HG03354 (cell line): ENCODE measurements at regions not wholly inside any gene's neighbourhood (a gene's known extent, or its start where the extent isn't known, plus 50 kb on each side); places are given as distances from the start of the nearest gene placed in this dataset.
A peak's percentile ranks its signal among the peaks of the same experiment; 100 is the strongest.
"Not testable (repeated sequence)": the region's sequence is repeated elsewhere in the genome, so short reads cannot be mapped to it uniquely, and the experiment has no call there.

ENCODE experiments used
- ATAC-seq: cut with Tn5 transposase; IDR thresholded peaks from one replicate; pipeline ENCODE4 v1.9.1; 2021; ENCODE audit warnings: mild to moderate bottlenecking; ENCODE audit not compliant: unreplicated experiment, poor library complexity, severe bottlenecking

- ATAC-seq, result no peak
Measured at GRCh38 chrX:109184506-109185139, 297.3 kb downstream of the GUCY2F start.

DNA sequence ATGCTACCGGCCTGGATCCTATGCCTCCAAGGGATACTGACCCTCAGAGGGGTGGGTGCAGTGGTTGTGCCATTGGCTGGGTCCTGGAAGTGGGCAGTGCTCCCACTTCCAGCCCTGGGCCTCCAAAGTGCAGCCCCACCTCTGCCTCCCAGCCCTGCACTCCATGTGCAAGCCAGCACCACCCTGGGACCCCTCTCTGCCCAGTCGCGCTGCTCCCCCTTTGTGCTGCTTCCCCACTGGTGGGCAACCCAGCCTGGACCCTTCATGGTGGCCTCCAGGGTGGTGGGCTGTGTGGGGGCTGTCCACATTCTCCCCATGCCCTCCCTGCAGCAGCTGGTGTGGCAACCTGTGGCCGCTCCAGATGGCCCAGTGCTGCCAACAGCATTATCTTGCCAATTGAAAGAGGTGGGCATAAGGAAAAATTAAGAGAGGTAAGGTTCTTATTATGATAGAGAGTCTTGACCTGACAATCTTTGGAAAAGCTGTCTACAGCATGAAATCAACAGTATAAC, 309.7 kb downstream of the GUCY2F start:
- no peak for ATAC-seq

DNA sequence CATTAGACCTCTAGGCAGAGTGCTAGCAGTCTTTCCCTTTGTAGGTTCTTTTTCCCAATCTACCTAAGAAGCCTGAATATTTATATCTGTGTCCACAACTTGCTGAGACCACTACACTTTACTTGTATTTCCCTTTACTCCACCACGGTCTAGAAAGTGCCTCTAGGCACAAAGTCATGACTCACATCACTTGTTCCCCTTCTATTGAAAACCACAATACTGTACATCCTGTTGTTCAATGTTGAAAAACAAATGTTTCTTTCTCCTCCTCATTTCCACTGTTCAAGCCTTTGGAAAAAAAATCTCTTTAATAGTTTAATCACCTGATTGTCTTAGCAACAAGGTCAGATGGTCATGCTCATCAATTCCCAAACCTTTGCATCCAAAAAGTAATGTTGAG, 326.7 kb downstream of the GUCY2F start:
- ATAC-seq, result no peak

- ATAC-seq, result not testable (repeated sequence)
Measured at GRCh38 chrX:109144173-109144572, 337.7 kb downstream of the GUCY2F start.

DNA sequence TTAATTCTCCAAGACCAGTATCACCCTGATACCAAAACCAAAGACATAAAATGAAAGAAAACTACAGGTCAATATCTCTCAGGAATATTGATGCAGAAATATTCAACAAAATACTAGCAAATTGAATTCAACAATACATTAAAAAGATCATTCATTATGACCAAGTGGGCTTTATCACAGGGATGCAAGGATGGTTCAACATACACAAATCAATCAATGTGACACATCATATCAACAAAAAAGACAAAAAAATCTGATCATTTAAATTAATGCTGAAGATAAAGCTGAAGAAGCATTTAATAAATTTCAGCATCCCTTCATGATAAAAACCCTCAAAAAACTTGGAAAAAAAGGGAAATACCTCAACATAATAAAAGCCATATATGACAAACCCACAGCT, 341.4 kb downstream of the GUCY2F start:
- ATAC-seq, result no peak

- no peak for ATAC-seq
Measured at GRCh38 chrX:109134777-109135176, 347.1 kb downstream of the GUCY2F start.

- ATAC-seq, result no peak
Measured at GRCh38 chrX:109125304-109125703, 356.6 kb downstream of the GUCY2F start.

DNA sequence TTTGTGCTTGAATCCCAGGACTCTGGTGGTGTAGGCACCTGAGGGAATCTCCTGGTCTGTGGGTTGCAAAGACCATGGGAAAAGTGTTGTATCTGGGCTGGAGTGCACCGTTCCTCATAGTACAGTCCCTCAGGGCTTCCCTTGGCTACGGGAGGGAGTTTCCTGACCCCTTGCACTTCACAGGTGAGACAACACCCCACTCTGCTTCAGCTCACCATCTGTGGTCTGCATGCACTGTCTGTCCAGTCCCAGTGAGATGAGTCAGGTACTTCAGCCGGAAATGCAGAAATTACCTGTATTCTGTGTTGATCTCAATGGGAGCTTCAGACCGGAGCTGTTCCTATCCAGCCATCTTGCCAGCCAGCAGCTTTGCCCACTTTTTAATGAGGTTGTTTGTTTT, 353.0 kb upstream of the IRS4 start:
- ATAC-seq, result no peak

- no peak for ATAC-seq
Measured at GRCh38 chrX:109077788-109078187, 341.4 kb upstream of the IRS4 start.

DNA sequence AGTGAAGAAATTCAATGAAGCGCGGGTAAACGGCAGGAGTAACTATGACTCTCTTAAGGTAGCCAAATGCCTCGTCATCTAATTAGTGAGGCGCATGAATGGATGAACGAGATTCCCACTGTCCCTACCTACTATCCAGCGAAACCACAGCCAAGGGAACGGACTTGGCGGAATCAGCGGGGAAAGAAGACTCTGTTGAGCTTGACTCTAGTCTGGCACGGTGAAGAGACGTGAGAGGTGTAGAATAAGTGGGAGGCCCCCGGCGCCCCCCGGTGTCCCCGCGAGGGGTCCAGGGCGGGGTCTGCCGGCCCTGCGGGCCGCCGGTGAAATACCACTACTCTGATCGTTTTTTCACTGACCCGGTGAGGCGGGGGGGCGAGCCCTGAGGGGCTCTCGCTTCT, 317.8 kb upstream of the IRS4 start:
- not testable (repeated sequence) for ATAC-seq

DNA sequence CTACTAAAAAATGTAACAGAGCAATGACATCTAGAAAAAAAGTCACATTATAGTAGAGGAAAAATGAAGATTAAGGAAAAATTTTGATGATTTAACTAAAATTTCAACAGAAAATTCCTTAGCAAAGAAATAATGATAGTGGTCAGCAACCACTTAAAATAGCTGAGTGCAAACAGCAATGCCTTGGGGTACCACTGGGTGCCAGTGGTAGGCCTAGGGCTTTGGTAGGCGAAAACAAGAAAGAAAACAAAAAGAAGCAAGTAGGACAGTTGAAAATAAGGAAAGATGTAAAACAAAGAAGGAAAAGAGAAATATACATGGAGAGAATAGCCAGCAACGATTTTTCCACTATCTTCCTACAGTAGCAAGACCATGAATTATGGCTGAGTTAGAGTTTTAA, 313.5 kb upstream of the IRS4 start:
- ATAC-seq, result no peak

DNA sequence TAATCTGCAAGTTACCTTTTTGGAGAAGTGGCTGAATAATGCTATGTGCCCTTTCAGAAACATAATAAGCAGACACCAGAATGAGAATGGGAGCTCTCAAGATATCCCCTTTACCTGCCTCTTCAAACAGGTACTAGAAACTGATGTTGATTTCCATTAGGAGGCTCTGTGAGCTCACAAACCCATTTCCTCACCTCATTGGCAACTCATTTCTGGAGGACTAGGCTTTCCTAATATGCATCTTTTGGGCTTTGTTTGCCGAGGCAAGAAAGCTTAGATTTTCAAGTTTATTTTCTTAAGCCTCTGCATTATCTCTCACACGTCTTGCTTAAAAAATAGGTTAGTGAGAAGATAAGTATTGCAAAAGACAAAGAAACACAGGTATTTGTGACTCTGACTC, 313.1 kb upstream of the IRS4 start:
- no peak for ATAC-seq

DNA sequence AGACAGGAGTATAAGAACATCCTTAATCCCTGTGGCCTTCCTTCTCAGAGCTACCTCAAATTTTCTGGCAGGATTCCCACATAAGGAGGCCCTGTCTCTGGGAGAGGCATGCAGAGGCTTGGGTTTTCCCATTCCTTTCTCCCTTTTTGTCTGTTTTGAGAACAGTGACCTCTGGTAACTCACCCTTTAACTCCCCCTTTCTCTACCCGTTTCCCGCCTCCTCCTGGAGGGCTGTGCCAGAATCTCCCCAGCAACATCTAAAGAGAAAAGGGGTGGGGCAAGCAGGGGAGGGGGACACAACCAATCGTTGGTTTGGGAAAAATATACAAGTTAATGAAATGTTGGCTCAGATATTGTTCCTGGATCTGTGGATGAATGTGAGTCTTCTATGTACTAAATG, 303.7 kb upstream of the IRS4 start:
- no peak for ATAC-seq

GRCh38 chrX:109036624-109037023, 300.3 kb upstream of the IRS4 start:
- peak; percentile 94 for ATAC-seq

GRCh38 chrX:108993909-108994308, 257.5 kb upstream of the IRS4 start:
- ATAC-seq, result no peak

- ATAC-seq, result not testable (repeated sequence)
Measured at GRCh38 chrX:108972899-108973298, 236.5 kb upstream of the IRS4 start.

GRCh38 chrX:108947205-108947604, 210.8 kb upstream of the IRS4 start:
- no peak for ATAC-seq

DNA sequence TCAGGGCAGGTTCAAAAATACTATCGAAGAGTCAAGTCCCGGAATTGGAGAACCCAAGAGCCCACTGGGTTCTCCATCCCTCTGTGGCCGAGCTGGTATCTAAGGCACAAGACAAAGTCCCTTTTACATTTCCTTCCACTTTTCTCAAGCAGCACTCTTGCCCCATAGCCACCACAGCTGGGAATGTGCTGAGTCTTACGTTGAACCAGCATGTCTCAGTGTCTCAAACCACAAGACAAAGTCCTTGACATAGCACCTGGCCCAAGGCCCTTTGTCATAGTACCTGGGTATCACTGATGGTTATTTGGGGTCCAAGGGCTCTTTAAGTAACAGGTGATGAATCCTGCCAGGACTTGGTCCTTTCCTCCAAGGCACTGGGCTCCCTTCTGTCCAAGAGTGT, 210.2 kb upstream of the IRS4 start:
- ATAC-seq, result no peak

- ATAC-seq, result peak; percentile 81
Measured at GRCh38 chrX:108945883-108946523, 209.6 kb upstream of the IRS4 start.

DNA sequence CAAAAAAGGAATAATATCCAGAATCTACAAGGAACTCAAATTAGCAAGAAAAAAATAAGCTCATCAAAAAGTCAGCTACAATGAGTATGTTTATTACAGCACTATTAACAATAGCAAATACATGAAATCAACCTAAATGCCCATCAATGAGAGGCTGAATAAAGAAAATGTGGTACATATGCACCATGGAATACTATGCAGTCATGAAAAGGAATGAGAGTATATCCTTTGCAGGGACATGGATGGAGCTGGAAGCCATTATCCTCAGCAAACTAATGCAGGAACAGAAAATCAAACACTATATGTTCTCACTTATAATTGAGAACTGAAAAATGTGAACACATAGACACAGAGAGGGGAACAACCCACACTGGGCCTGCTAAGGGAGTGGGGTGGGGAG, 178.4 kb upstream of the IRS4 start:
- ATAC-seq, result no peak

- ATAC-seq, result not testable (repeated sequence)
Measured at GRCh38 chrX:108903831-108904230, 167.5 kb upstream of the IRS4 start.

GRCh38 chrX:108900333-108900732, 164.0 kb upstream of the IRS4 start:
- no peak for ATAC-seq
